NCI-H524 treated with DMSO at 0.1 percent for 48 hours (cell line): ENCODE measurements at regions not wholly inside any gene's neighbourhood (a gene's known extent, or its start where the extent isn't known, plus 50 kb on each side); places are given as distances from the start of the nearest gene placed in this dataset.

Source experiments
- DNase-seq: peaks from one replicate; lab custom pipeline; 2025; lab: John Stamatoyannopoulos, UW

DNA sequence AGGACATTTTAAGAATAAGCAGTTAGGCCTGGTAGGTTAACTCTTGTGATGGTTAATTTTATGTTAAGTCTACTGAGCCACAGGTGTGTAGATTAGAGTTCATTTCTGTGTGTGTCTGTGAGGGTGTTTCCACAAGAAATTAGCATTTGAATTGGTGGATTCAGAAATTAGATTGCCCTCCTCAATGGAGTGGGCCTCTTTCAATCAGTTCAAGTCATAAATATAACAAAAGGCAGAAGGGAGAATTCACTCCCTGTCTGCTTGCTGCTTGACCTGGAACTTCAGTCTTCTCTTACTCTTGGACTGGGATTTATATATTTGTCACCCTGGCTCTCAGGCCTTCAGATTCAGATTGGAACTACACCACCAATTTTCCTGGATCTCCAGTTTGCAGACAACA lies 55.3 kb upstream of the POM121L12 start:
- DNase-seq: no peak

- DNase-seq: no peak
These were observed 62.3 kb upstream of the POM121L12 start for GRCh38 chr7:52973126-52973525.

- DNase-seq: no peak
These were observed 72.9 kb upstream of the POM121L12 start for GRCh38 chr7:52962402-52963076.

GRCh38 chr7:52961084-52961483 lies 74.3 kb upstream of the POM121L12 start:
- DNase-seq: no peak

- DNase-seq: no peak
These were observed 75.4 kb upstream of the POM121L12 start for GRCh38 chr7:52959878-52960660.

DNA sequence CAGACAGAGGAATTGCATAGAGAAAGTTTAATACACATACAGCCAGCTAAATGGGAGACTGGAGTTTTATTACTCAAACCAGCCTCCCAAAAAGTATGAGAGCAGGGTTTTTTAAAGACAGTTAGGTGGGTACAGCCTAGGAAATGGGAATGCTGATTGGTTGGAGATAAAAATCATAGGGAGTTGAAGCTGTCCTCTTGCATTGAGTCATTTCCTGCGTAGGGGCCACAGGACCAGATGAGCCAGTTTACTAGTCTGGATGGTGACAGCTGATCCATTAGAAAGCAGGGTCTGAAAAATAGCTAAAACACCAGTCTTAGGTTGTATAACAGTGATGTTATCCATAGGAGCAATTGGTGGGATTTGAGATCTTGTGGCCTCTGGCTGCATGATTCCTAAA lies 76.1 kb upstream of the POM121L12 start:
- no peak for DNase-seq

DNA sequence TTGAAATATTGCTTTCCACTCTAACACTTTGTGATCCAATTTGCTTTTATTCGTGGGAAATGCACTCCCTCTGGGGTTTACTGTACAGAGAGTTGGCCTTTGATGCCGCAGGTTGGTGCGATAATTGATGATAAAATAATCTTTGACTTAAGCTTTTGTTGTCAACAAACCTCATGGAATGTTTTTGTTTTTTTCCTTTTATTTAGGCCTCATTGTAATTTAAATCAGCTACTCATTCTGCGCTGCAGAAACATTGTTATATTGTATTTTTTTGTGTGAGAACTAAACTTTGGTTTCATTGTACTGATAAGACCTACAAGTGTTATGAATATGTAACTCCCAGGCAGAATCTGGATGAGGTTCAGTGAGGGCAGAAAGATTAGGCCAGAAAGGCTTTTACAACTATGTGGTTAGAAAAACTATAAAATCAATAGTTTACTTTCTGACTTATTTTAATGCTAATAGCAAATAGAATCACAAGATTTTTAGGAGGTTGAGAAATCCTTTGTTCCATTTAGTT lies 76.8 kb upstream of the POM121L12 start:
- DNase-seq: no peak

- DNase-seq: no peak
These were observed 79.0 kb upstream of the POM121L12 start for GRCh38 chr7:52956379-52956915.

DNA sequence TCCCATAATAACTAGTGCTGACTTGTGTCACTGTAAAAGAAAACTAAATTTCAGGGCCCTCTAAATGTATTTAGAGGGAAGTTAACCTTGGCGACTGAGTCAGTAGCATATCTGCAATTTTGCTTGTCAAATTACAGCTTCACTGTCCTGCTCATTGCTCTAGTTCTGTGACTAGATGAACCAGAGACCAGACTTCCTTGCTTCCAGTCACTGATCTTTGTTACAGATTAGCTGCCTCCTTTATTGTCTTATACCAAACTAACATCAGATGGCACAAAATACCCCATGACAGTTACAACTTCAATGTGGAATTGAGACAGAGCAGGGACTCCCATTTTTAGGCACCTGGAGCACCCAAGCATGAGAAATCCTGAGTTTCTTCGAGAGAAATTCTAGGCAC lies 79.9 kb upstream of the POM121L12 start:
- no peak for DNase-seq

GRCh38 chr7:52944921-52945320 lies 90.5 kb upstream of the POM121L12 start:
- DNase-seq: no peak

- no peak for DNase-seq
These were observed 95.0 kb upstream of the POM121L12 start for GRCh38 chr7:52940481-52940880.

DNA sequence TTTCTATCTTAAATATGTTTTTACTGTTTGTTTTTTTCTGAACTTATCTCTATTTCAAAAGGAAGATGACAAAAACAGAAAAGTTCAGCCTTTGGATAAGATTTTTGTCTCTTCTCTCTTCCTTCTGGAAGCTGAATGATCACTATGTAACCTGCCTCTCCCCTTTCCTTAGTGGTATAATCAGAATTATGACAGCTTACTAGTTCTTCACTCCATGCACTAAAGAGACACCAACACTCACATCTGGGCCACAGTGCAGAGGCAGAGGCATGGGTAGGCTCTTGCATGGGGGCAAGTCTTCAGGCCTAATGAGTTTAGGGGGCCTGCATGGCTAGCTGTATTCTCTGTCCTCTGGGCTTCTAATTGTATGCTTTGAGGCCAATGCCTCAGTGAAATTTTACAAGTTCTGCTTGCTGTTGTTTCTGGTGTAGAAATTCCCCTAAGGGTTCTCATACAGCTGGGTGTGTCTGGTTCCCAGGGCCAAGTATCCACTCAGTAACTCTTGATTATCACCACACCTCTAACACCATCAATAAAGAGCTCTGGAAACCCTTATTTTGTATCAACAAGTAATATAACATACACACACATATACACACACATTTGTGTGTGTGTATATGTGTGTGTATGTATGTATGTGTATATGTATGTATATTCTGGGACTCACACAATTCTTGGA lies 96.8 kb upstream of the POM121L12 start:
- no peak for DNase-seq

DNA sequence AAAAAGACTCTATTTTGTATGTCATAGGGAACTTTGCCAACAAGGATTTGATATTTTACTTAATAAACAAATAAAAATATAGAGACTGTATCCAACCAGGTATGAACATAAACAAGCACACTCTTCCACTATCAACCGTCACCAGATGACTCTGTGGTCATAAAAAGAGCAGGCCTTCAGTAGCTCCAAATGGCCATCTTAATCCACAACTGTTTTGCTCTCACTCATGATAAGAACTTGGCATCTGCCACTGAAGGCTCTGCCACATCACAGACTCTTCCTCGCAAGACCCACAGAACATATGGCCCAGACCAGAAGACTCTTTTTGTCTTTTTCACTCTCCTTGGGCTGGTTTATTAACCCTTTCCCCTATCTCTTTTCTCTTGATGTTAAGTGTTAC lies 98.7 kb upstream of the POM121L12 start:
- DNase-seq: peak; percentile 42

GRCh38 chr7:52928591-52928990 lies 106.8 kb upstream of the POM121L12 start:
- no peak for DNase-seq

DNA sequence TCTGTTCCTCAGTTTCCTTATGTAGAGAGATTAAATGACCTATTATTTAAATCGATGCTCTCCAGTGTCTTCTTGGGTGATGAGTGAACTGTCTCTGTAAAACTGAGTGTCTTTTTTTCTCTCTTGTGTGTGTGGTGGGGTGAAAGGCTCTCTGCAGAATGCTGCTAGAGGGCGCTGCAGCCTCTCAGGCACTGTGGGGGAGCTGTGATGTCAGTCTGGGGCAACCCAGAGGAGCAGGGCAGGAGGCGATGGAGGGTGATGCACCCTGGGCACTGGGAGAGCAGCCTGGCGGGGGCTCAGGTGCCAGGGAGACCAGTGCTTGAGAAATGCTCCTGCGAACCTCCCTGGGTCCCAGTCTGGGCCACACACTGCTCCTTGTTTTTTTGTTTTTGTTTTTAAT lies 110.1 kb upstream of the POM121L12 start:
- no peak for DNase-seq

GRCh38 chr7:52920977-52921376 lies 114.5 kb upstream of the POM121L12 start:
- no peak for DNase-seq

DNA sequence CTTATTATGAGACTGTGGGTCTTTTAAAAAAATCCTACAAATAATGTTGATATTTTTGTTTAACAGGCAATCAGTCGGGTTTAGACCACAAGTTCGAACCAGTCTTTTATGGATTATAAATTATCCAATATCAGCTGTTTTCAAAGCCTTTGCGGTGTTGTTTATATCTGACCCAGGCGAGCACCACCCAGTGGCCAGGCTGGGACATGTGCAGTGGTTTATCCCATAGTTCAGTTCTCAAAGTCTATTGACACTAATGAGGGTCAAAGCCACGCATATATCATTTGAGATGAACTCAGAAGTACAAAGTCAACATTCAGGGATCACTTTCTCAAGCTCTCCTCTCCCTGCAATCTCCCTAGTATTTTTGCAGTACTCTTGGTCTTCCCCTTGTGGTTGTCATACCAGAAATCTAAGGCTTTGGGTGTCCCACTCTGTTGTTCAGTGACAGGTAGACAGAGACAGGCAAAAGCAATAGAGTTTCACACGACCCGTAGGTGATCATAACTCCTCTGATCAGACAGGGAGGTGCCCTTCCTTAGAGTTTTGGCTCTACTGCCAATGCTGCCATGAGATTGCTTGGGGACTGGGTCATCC lies 117.4 kb upstream of the POM121L12 start:
- DNase-seq: no peak

DNA sequence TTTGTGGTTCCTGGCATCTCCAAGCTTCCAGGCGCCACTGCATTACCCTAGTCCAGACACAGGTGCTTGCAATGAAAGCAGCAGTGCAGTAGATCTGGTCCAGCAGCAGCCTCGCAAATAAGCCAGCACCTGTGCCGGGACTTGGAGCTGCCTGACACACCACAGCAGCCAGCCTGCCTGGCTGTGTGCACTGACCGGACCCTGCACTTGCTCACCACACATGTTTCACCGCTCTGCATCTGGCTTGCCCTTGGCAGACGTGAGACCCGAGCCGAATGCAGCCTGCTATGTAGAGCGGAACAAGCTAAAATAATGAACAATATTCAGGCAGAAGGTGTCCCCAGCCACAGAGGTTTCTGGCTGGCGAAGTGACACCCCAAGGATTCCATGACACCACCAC lies 123.6 kb upstream of the POM121L12 start:
- no peak for DNase-seq

GRCh38 chr7:52911326-52911725 lies 124.1 kb upstream of the POM121L12 start:
- no peak for DNase-seq

GRCh38 chr7:52909935-52910334 lies 125.5 kb upstream of the POM121L12 start:
- DNase-seq: no peak

DNA sequence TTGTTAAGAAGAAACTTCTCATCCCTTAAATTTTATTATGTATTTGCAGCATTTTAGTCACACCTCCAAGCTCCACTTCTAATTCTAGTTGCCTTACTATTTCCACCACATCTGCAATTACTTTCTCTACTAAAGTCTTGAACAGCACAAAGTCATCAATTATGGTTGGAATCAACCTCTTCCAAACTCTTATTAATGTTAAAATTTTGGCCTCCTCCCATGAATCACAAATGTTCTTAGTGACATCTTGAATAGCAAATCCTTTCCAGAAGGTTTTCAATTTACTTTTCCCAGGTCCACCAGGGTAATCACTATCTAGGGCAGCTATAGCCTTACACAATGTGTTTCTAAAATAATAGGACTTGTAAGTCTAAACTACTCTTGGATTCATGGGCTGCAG lies 126.3 kb upstream of the POM121L12 start:
- DNase-seq: no peak

GRCh38 chr7:52897713-52898112 lies 137.7 kb upstream of the POM121L12 start:
- no peak for DNase-seq
